ENCODE measurements at regions not wholly inside any gene's neighbourhood (a gene's known extent, or its start where the extent isn't known, plus 50 kb on each side); places are given as distances from the start of the nearest gene placed in this dataset.

DNA sequence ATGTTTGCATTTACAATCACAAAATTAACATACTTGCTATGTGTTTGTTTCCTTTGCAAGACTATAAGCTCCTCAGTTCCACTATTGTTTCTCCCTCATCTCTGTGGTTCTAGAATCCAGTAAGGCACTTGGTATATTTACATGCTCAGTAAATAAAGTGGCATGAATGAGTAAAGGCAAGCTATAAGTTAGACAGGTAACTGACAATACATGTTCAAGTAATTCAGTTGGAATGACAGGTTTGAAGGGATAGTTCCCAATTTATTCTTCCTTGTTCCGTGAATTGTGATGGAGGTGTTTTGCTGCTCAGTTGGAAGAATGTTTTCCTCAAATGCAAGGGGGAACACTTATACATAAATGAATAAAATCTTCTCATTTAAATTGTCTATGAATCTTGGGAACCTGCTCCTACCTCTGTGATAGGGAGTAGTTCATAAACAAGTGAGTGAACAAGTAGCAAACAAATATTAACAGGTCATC lies 54.1 kb upstream of the DHX15 start:
- no peak overlapping the region for H3K27ac ChIP-seq (ENCODE audit: insufficient read depth, low read length)
- H3K4ac ChIP-seq (ENCODE audit: low read depth, low read length) = no peak overlapping the region
- TF ChIP-seq, protein P1, sequence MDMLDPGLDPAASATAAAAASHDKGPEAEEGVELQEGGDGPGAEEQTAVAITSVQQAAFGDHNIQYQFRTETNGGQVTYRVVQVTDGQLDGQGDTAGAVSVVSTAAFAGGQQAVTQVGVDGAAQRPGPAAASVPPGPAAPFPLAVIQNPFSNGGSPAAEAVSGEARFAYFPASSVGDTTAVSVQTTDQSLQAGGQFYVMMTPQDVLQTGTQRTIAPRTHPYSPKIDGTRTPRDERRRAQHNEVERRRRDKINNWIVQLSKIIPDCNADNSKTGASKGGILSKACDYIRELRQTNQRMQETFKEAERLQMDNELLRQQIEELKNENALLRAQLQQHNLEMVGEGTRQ (IDR thresholded peaks at IDR 0.05; ENCODE audit: low read depth, low read length) = no peak
- no peak for TF ChIP-seq BHLHE40 (IDR thresholded peaks at IDR 0.05; ENCODE audit: low read depth, low read length)
- TF ChIP-seq CEBPB (IDR thresholded peaks at IDR 0.05; ENCODE audit: low read depth, low read length) = no peak
- H3K36me3 ChIP-seq (ENCODE audit: control insufficient read depth, insufficient read depth, low read length) = no peaks in the 10 kb centered on the region
- no peak overlapping the region for H2BK5ac ChIP-seq (ENCODE audit: low read depth, low read length, poor library complexity, severe bottlenecking)
- no peak overlapping the region for H4K5ac ChIP-seq (ENCODE audit: low read depth, low read length)
- no peak overlapping the region for H2AK5ac ChIP-seq (ENCODE audit: low read depth, low read length)
- peaks cover 7% of the 10 kb centered on the region for H3K4me1 ChIP-seq (ENCODE audit: control insufficient read depth, insufficient read depth, low read length)
- no peak overlapping the region for H3K18ac ChIP-seq (ENCODE audit: low read depth, low read length)
- no peak overlapping the region for H2BK120ac ChIP-seq (ENCODE audit: low read depth, low read length)
- no peak overlapping the region for H3K4me3 ChIP-seq (ENCODE audit: insufficient read depth, low read depth, low read length)
- ChIA-PET POLR2A (ENCODE audit: unreplicated experiment) (no interaction called here), CTCF (no interaction called here)
- H3K79me1 ChIP-seq (ENCODE audit: low read depth in 1 of 2, low read length in 2 of 2) = no peaks in the 10 kb centered on the region
- H4K20me1 ChIP-seq (ENCODE audit: insufficient read depth, low read length) = peaks cover 3% of the 10 kb centered on the region; the same call in 1 of the 2 replicates
- intact Hi-C loops (cut with micrococcal nuclease) (no loop called here), in situ Hi-C loops (cut with MboI; ENCODE audit: low sequenced_read_pairs) (no loop called here), dilution Hi-C loops (cut with HindIII; ENCODE audit: low sequenced_read_pairs, unreplicated experiment) (no loop called here)
- DNase-seq (no peak), ATAC-seq (ENCODE audit: low read depth) (no peak)
- BruUV-seq (replicated peaks) = no TSS peak
- no CpG with 5 or more reads among the region's 1 CpG for WGBS, 2 experiments (ENCODE audit: extremely low coverage in 2 of 2, insufficient read length in 1 of 2)
- H2BK15ac ChIP-seq (ENCODE audit: low read depth, low read length) = no peak overlapping the region
- no peak overlapping the region for H3K4me2 ChIP-seq (ENCODE audit: low read depth, low read length)
- H2BK20ac ChIP-seq (ENCODE audit: low read depth, low read length) = no peak overlapping the region
- no peak overlapping the region for H4K91ac ChIP-seq (ENCODE audit: insufficient read depth, low read depth, low read length)
- H3K9me3 ChIP-seq (ENCODE audit: control insufficient read depth, insufficient read depth, low read length) = no peaks in the 10 kb centered on the region
- H3K56ac ChIP-seq (ENCODE audit: extremely low read depth, insufficient read depth, low read length) = no peak overlapping the region
- H3K9me1 ChIP-seq (ENCODE audit: insufficient read depth, low read length) = peaks cover 3% of the 10 kb centered on the region; the same call in 1 of the 2 replicates
- no peak overlapping the region for H3K23ac ChIP-seq (ENCODE audit: low read depth, low read length)
- H3K27me3 ChIP-seq (ENCODE audit: control insufficient read depth, insufficient read depth, low read length) = peaks cover 3% of the 10 kb centered on the region; the same call in 1 of the 2 replicates
- H3K9ac ChIP-seq (ENCODE audit: low read depth, low read length) = no peak overlapping the region
- no peak overlapping the region for H4K8ac ChIP-seq (ENCODE audit: low read depth in 2 of 2, low read length in 2 of 2)
- H2AFZ ChIP-seq (replicated peaks; ENCODE audit: low read length, poor library complexity) = no peak overlapping the region
- H3K14ac ChIP-seq (replicated peaks; ENCODE audit: low read depth, low read length) = no peak overlapping the region
- no peak overlapping the region for H2AK9ac ChIP-seq (replicated peaks; ENCODE audit: low read depth, low read length, poor library complexity)

All from IMR-90 (cell line).